SK-N-SH (cell line): ENCODE measurements at regions not wholly inside any gene's neighbourhood (a gene's known extent, or its start where the extent isn't known, plus 50 kb on each side); places are given as distances from the start of the nearest gene placed in this dataset.

Source experiments
- FOXM1 ChIP-seq: IDR thresholded peaks from 2 replicates; pipeline ENCODE4 v1.4.0; 2012; ENCODE audit warnings: low read depth, mild to moderate bottlenecking
- SIN3A ChIP-seq: IDR thresholded peaks from 2 replicates; pipeline ENCODE4 v1.6.1; 2012; ENCODE audit warnings: low read depth, mild to moderate bottlenecking, low read length, moderate library complexity, borderline replicate concordance
- SMC3 ChIP-seq: IDR thresholded peaks from 2 replicates; pipeline ENCODE4 v1.6.1; 2012; ENCODE audit warnings: low read depth, low read length, improper control_type of control experiment
- TF ChIP-seq, protein P1 (sequence below): fragments of 200-600 bp; sonication (generic); IDR thresholded peaks from 2 replicates; pipeline ENCODE4 v1.6.1; 2017; ENCODE audit warnings: antibody characterized with exemption, mild to moderate bottlenecking, moderate library complexity

DNA sequence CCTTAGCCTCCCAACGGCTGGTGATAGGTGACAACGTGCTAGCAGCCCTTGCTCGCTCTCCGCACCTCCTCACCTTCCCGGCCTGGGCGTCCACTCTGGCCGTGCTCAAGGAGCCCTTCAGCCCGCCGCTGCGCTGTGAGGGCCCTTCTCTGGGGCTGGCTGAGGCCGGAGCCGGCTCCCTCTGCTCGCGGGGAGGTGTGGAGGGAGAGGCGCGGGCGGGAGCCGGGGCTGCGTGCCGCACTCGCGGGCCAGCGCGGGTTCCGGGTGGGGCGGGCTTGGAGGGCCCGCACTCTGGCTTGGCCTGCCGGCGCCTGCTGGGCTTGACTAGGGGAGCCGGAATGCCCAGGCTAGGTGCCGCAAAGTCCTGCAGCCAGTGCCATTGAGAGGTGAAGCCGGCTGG lies 131.1 kb downstream of the CCER1 start:
- TF ChIP-seq SIN3A, result no peak
- TF ChIP-seq, protein P1, sequence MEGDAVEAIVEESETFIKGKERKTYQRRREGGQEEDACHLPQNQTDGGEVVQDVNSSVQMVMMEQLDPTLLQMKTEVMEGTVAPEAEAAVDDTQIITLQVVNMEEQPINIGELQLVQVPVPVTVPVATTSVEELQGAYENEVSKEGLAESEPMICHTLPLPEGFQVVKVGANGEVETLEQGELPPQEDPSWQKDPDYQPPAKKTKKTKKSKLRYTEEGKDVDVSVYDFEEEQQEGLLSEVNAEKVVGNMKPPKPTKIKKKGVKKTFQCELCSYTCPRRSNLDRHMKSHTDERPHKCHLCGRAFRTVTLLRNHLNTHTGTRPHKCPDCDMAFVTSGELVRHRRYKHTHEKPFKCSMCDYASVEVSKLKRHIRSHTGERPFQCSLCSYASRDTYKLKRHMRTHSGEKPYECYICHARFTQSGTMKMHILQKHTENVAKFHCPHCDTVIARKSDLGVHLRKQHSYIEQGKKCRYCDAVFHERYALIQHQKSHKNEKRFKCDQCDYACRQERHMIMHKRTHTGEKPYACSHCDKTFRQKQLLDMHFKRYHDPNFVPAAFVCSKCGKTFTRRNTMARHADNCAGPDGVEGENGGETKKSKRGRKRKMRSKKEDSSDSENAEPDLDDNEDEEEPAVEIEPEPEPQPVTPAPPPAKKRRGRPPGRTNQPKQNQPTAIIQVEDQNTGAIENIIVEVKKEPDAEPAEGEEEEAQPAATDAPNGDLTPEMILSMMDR, result no peak
- TF ChIP-seq FOXM1, result no peak
- TF ChIP-seq SMC3, result no peak
